ENCODE measurements at regions not wholly inside any gene's neighbourhood (a gene's known extent, or its start where the extent isn't known, plus 50 kb on each side); places are given as distances from the start of the nearest gene placed in this dataset.
"Not testable (repeated sequence)": the region's sequence is repeated elsewhere in the genome, so short reads cannot be mapped to it uniquely, and the experiment has no call there.

GRCh38 chr21:9628051-9628450, 893.3 kb upstream of the TPTE start:
- H3K36me3 ChIP-seq (ENCODE audit: control insufficient read depth in 2 of 3, insufficient read depth in 3 of 3, low read length in 3 of 3); H3K9me3 ChIP-seq (ENCODE audit: control insufficient read depth in 2 of 3, insufficient read depth in 1 of 3, low read length in 3 of 3); H3K27me3 ChIP-seq (ENCODE audit: control insufficient read depth, insufficient read depth, low read length); DNase-seq; H3K9ac ChIP-seq (ENCODE audit: low read length in 3 of 3); FAIRE-seq; intact Hi-C loops (cut with DNase I); H3K4me1 ChIP-seq (ENCODE audit: control insufficient read depth in 2 of 3, insufficient read depth in 2 of 3, low read depth in 1 of 3, low read length in 3 of 3); H3K4me3 ChIP-seq (ENCODE audit: low read length in 3 of 3); H3K27ac ChIP-seq (ENCODE audit: low read depth in 2 of 2, low read length in 2 of 2): not testable (repeated sequence)

- H3K27ac ChIP-seq (ENCODE audit: low read depth in 2 of 2, low read length in 2 of 2); H3K27me3 ChIP-seq (ENCODE audit: control insufficient read depth, insufficient read depth, low read length); H3K9me3 ChIP-seq (ENCODE audit: control insufficient read depth in 2 of 3, insufficient read depth in 1 of 3, low read length in 3 of 3); FAIRE-seq; H3K36me3 ChIP-seq (ENCODE audit: control insufficient read depth in 2 of 3, insufficient read depth in 3 of 3, low read length in 3 of 3); H3K4me1 ChIP-seq (ENCODE audit: control insufficient read depth in 2 of 3, insufficient read depth in 2 of 3, low read depth in 1 of 3, low read length in 3 of 3); H3K9ac ChIP-seq (ENCODE audit: low read length in 3 of 3); H3K4me3 ChIP-seq (ENCODE audit: low read length in 3 of 3); intact Hi-C loops (cut with DNase I): not testable (repeated sequence)
- peak in 1 of 5 donors; percentile 40 for DNase-seq
These were observed 874.0 kb upstream of the TPTE start for GRCh38 chr21:9647409-9647808.

DNA sequence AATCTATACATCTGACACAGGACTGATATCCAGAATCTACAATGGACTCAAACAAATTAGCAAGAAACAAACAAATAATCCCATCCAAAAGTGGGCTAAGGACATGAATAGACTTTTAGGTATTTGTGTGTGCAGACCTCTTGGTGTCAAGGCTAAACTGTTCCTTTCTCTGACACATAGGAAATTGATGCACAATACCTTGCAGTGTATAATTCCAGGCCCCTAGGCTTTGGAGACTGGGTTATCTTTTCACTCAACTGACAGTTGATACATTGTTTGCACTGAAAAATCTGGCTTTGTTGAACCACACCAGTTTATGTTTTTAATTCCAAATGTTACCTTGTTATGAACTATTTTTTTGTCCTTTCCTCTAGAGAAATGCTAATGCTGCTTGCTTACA, 873.1 kb upstream of the TPTE start:
- DNase-seq; H3K9me3 ChIP-seq (ENCODE audit: control insufficient read depth in 2 of 3, insufficient read depth in 1 of 3, low read length in 3 of 3); H3K4me3 ChIP-seq (ENCODE audit: low read length in 3 of 3); H3K27ac ChIP-seq (ENCODE audit: low read depth in 2 of 2, low read length in 2 of 2); H3K9ac ChIP-seq (ENCODE audit: low read length in 3 of 3); H3K36me3 ChIP-seq (ENCODE audit: control insufficient read depth in 2 of 3, insufficient read depth in 3 of 3, low read length in 3 of 3); FAIRE-seq; intact Hi-C loops (cut with DNase I); H3K4me1 ChIP-seq (ENCODE audit: control insufficient read depth in 2 of 3, insufficient read depth in 2 of 3, low read depth in 1 of 3, low read length in 3 of 3); H3K27me3 ChIP-seq (ENCODE audit: control insufficient read depth, insufficient read depth, low read length): not testable (repeated sequence)

GRCh38 chr21:9648947-9649720, 872.2 kb upstream of the TPTE start:
- H3K36me3 ChIP-seq (ENCODE audit: control insufficient read depth in 2 of 3, insufficient read depth in 3 of 3, low read length in 3 of 3); H3K27ac ChIP-seq (ENCODE audit: low read depth in 2 of 2, low read length in 2 of 2); H3K9ac ChIP-seq (ENCODE audit: low read length in 3 of 3); H3K4me1 ChIP-seq (ENCODE audit: control insufficient read depth in 2 of 3, insufficient read depth in 2 of 3, low read depth in 1 of 3, low read length in 3 of 3); FAIRE-seq; H3K4me3 ChIP-seq (ENCODE audit: low read length in 3 of 3); H3K9me3 ChIP-seq (ENCODE audit: control insufficient read depth in 2 of 3, insufficient read depth in 1 of 3, low read length in 3 of 3); intact Hi-C loops (cut with DNase I); H3K27me3 ChIP-seq (ENCODE audit: control insufficient read depth, insufficient read depth, low read length): not testable (repeated sequence)
- DNase-seq = peak in 1 of 5 donors; percentile 29

GRCh38 chr21:9652819-9653218, 868.6 kb upstream of the TPTE start:
- H3K27me3 ChIP-seq (ENCODE audit: control insufficient read depth, insufficient read depth, low read length); H3K9ac ChIP-seq (ENCODE audit: low read length in 3 of 3); FAIRE-seq; intact Hi-C loops (cut with DNase I); H3K4me3 ChIP-seq (ENCODE audit: low read length in 3 of 3); H3K36me3 ChIP-seq (ENCODE audit: control insufficient read depth in 2 of 3, insufficient read depth in 3 of 3, low read length in 3 of 3); DNase-seq; H3K27ac ChIP-seq (ENCODE audit: low read depth in 2 of 2, low read length in 2 of 2); H3K9me3 ChIP-seq (ENCODE audit: control insufficient read depth in 2 of 3, insufficient read depth in 1 of 3, low read length in 3 of 3); H3K4me1 ChIP-seq (ENCODE audit: control insufficient read depth in 2 of 3, insufficient read depth in 2 of 3, low read depth in 1 of 3, low read length in 3 of 3): not testable (repeated sequence)

- FAIRE-seq, DNase-seq: not testable (repeated sequence)
These were observed 866.2 kb upstream of the TPTE start for GRCh38 chr21:9655221-9655620.

DNA sequence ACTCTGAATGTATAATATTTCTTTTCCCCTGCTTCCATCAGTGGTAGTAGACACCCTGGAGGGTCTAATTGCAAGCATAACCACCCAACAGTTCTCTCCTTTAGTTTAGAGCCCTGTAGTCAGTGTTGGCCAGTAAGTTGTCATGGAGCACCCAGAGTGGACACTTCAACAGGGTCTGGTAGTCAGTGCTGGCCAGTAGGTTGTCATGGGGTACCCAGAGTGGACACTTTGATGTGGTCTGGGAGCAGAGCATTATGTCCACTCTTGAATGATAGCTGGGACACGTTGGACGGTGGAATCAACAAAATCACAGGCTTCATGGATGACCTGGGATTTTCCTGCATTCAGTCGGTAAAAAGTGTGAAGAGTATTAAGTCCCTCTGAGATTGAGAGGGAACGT, 864.9 kb upstream of the TPTE start:
- H3K36me3 ChIP-seq (ENCODE audit: control insufficient read depth in 2 of 3, insufficient read depth in 3 of 3, low read length in 3 of 3); H3K4me1 ChIP-seq (ENCODE audit: control insufficient read depth in 2 of 3, insufficient read depth in 2 of 3, low read depth in 1 of 3, low read length in 3 of 3); H3K27me3 ChIP-seq (ENCODE audit: control insufficient read depth, insufficient read depth, low read length); H3K4me3 ChIP-seq (ENCODE audit: low read length in 3 of 3); H3K27ac ChIP-seq (ENCODE audit: low read depth in 2 of 2, low read length in 2 of 2); intact Hi-C loops (cut with DNase I); FAIRE-seq; DNase-seq; H3K9me3 ChIP-seq (ENCODE audit: control insufficient read depth in 2 of 3, insufficient read depth in 1 of 3, low read length in 3 of 3); H3K9ac ChIP-seq (ENCODE audit: low read length in 3 of 3): not testable (repeated sequence)

More at GRCh38 chr21:9655221-9655620, 866.2 kb upstream of the TPTE start:
- H3K27ac ChIP-seq (ENCODE audit: low read depth in 2 of 2, low read length in 2 of 2); H3K27me3 ChIP-seq (ENCODE audit: control insufficient read depth, insufficient read depth, low read length); H3K9me3 ChIP-seq (ENCODE audit: control insufficient read depth in 2 of 3, insufficient read depth in 1 of 3, low read length in 3 of 3); H3K9ac ChIP-seq (ENCODE audit: low read length in 3 of 3); H3K36me3 ChIP-seq (ENCODE audit: control insufficient read depth in 2 of 3, insufficient read depth in 3 of 3, low read length in 3 of 3); intact Hi-C loops (cut with DNase I); H3K4me3 ChIP-seq (ENCODE audit: low read length in 3 of 3); H3K4me1 ChIP-seq (ENCODE audit: control insufficient read depth in 2 of 3, insufficient read depth in 2 of 3, low read depth in 1 of 3, low read length in 3 of 3): not testable (repeated sequence)

GRCh38 chr21:9657779-9658178, 863.6 kb upstream of the TPTE start:
- H3K4me3 ChIP-seq (ENCODE audit: low read length in 3 of 3); H3K27ac ChIP-seq (ENCODE audit: low read depth in 2 of 2, low read length in 2 of 2); H3K27me3 ChIP-seq (ENCODE audit: control insufficient read depth, insufficient read depth, low read length); H3K9me3 ChIP-seq (ENCODE audit: control insufficient read depth in 2 of 3, insufficient read depth in 1 of 3, low read length in 3 of 3); H3K4me1 ChIP-seq (ENCODE audit: control insufficient read depth in 2 of 3, insufficient read depth in 2 of 3, low read depth in 1 of 3, low read length in 3 of 3); DNase-seq; H3K9ac ChIP-seq (ENCODE audit: low read length in 3 of 3); H3K36me3 ChIP-seq (ENCODE audit: control insufficient read depth in 2 of 3, insufficient read depth in 3 of 3, low read length in 3 of 3); FAIRE-seq; intact Hi-C loops (cut with DNase I): not testable (repeated sequence)
